GM12864 (cell line): ENCODE measurements at regions not wholly inside any gene's neighbourhood (a gene's known extent, or its start where the extent isn't known, plus 50 kb on each side); places are given as distances from the start of the nearest gene placed in this dataset.

Experiments used
- DNase-seq: peaks from one replicate; pipeline ENCODE4 v3.0.0-alpha.2; 2011; ENCODE audit warnings: low read depth
- H3K4me3 ChIP-seq: 2 replicates; pipeline ENCODE4 v1.5.1; 2011; ENCODE audit warnings: mild to moderate bottlenecking, low read depth, low read length, control low read depth
- TF ChIP-seq, protein P1 (sequence below): IDR thresholded peaks from 2 replicates; pipeline ENCODE4 v1.5.1; 2011; ENCODE audit warnings: low read depth, mild to moderate bottlenecking, moderate library complexity, low read length, control low read depth, inconsistent platforms; ENCODE audit errors: missing control alignments

DNA sequence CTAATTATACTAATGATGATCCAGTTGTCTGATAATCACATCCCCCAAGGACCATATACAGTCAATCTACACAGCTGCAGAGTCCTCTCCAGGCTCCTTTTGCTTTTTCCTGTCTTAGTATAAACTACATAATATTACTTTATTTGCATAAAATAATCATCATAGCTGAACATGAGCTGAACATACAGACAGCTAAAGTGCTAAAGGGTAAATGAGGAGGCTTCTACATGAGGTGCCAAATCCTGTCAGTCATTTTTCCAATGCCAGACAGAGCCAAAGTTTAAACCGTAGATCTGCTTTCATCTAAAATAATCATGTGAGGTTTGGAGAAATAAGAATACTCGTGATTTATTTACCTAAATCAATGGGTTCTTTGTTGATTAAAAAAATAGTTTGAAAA, 1530.1 kb upstream of the PABPC4L start:
- DNase-seq, result no peak
- TF ChIP-seq, protein P1, sequence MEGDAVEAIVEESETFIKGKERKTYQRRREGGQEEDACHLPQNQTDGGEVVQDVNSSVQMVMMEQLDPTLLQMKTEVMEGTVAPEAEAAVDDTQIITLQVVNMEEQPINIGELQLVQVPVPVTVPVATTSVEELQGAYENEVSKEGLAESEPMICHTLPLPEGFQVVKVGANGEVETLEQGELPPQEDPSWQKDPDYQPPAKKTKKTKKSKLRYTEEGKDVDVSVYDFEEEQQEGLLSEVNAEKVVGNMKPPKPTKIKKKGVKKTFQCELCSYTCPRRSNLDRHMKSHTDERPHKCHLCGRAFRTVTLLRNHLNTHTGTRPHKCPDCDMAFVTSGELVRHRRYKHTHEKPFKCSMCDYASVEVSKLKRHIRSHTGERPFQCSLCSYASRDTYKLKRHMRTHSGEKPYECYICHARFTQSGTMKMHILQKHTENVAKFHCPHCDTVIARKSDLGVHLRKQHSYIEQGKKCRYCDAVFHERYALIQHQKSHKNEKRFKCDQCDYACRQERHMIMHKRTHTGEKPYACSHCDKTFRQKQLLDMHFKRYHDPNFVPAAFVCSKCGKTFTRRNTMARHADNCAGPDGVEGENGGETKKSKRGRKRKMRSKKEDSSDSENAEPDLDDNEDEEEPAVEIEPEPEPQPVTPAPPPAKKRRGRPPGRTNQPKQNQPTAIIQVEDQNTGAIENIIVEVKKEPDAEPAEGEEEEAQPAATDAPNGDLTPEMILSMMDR, result no peak

DNA sequence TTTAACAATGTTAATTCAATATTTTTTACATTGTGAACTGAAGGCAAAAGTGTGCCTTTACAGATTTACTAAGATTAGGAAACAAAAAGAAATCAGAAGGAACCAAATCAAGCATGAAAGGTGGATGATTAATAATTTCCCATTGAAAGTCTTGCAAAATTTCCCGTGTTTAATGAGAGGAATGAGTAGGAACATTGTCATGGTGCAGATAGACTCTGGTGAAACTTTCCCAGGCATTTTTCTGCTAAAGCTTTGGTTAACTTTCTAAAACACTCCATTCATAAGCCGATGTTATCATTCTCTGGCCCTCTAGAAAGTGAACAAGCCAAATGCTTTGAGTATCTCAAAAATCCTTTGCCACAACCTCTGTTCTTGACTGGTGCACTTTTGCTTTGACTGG, 1522.8 kb upstream of the PABPC4L start:
- no peak for DNase-seq
- no peak overlapping the region for H3K4me3 ChIP-seq
- TF ChIP-seq, protein P1, result no peak

More for the DNA sequence above, 1530.1 kb upstream of the PABPC4L start:
- H3K4me3 ChIP-seq, result no peak overlapping the region

DNA sequence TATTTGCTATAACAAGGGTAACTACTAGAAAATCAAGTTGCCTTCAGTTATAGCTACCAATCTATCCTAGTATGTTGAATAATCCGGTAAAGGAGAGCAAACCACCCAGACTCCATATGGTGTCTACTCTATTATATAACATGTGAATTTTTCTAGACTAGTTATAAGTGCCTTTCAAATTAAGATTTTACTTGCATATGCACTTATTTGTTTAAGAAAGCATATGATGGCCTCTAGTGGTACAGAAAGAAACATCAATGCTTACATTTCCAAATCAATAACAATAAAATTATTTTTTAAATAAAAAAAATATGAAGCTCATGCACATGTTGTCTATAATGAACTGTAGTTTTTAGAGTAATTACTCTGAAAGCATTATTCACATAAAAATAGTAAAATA, 1516.4 kb upstream of the PABPC4L start:
- H3K4me3 ChIP-seq, result no peak overlapping the region
- no peak for DNase-seq
- TF ChIP-seq, protein P1, result no peak

DNA sequence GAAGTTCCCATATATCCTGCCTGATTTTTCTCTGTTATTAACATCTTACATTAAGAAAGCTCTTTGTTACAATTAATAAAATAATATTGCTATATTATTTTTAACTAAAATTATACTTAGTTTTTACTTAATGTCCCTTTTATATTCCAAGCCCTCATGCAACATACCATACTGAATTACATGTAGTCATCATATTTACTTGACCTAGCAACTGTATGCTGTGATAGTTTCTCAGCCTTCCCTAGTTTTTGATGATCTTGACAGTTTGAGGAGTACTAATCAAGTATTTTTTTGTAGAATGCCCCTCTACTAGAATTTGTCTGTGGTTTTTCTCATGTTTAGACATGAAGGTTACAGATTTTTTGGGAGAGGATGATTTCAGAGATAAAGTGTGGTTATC, 1503.8 kb upstream of the PABPC4L start:
- TF ChIP-seq, protein P1, result no peak
- DNase-seq, result no peak
- no peak overlapping the region for H3K4me3 ChIP-seq

DNA sequence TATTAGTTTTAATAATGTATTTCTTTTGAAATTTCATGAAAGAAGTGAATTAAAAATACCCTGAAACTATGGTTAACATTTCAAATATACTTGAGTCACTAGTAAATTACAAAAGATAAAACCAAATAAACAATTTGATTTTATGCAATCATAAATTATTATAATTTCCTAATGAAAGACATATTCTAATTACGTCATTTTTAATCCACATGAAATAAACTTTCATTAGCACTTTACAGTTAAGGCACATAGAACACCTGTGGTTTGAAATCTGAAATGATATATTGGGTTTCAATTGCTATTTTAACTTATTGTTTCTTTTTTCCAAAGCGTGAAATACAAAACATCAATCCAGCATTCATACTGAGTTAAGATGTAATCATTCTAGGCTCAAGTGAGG, 1492.5 kb upstream of the PABPC4L start:
- TF ChIP-seq, protein P1, result no peak
- H3K4me3 ChIP-seq, result no peak overlapping the region
- no peak for DNase-seq

DNA sequence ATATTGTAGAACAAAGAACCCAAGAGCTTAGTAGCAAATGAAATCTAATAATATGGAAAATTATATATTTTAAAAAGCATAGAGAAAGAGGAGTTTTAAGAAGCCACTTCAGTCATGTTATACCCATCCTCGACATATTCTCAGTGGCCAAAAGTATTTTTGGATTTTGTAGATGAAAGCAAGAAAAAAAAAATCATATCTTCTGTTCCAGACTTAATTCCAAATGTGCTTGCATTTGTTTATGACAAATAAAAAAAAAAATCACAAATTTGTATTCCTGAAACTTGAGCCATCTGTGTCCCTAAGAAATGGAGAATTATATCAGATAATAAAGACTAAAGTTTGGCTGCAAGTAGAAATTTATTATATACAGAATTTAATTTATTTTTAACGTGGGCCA, 1482.4 kb upstream of the PABPC4L start:
- no peak overlapping the region for H3K4me3 ChIP-seq
- TF ChIP-seq, protein P1, result no peak
- DNase-seq, result no peak

DNA sequence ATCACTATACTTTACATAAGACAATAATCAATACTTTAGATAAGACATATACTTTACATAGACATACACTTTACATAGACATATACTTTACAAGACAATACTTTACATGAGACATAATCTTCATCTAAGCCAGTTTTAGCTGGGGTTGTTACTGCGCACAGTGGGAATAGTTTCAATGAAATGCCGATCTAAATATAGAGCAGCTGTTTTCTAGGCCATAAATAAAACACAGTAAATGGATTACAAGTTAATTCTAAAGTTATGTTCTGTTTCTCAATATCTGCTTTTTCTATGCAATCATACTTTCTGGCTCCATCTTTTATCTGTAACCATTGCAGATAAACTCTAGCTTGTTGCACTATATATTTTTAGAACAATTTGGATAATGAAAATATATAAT, 1470.6 kb upstream of the PABPC4L start:
- no peak for DNase-seq
- H3K4me3 ChIP-seq, result no peak overlapping the region
- TF ChIP-seq, protein P1, result no peak
